HG02938 (cell line): ENCODE measurements at regions not wholly inside any gene's neighbourhood (a gene's known extent, or its start where the extent isn't known, plus 50 kb on each side); places are given as distances from the start of the nearest gene placed in this dataset.
A peak's percentile ranks its signal among the peaks of the same experiment; 100 is the strongest.
"Not testable (repeated sequence)": the region's sequence is repeated elsewhere in the genome, so short reads cannot be mapped to it uniquely, and the experiment has no call there.

ENCODE experiments used
- ATAC-seq: cut with Tn5 transposase; IDR thresholded peaks from one replicate; pipeline ENCODE4 v1.9.1; 2021; ENCODE audit warnings: mild to moderate bottlenecking, moderate library complexity; ENCODE audit not compliant: unreplicated experiment

DNA sequence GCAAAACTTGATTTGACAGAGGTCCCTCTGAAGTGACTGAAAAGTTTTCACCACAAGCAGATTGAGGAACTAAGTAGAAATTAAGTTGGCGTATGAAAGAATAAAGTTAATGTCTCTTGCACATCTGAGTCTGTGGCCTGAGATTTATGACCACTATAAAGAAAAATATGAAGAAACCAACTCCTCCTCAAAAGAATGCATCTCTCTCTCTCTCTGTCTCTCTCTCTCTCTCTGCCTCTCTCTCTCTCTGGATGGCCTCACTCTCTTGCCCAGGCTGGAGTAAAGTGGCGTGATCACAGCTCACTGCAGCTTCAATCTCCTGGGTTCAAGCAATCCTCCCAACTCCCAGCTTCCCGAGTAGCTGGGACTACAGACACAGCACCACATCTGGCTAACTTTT, 55.2 kb downstream of the RPL22L1 start:
- ATAC-seq = no peak

DNA sequence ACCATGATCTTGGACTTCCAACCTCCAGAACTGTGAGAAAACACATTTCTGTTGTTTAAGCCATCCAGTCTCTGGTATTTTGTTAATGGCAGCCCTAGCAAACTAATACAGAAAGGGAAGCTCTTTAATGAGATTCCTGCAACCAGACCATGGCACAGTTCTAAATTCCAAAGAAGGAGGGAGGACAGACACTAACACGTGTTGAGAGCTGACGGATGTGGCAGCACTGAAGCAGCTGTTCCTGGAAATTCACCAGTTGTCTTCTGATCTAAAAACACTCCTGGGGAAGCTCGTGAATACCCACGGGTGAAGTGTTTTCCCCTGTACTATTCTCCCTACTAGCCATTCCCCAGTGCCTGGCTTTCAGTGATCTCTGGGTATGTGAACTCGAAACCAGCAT, 56.7 kb downstream of the RPL22L1 start:
- ATAC-seq = no peak

DNA sequence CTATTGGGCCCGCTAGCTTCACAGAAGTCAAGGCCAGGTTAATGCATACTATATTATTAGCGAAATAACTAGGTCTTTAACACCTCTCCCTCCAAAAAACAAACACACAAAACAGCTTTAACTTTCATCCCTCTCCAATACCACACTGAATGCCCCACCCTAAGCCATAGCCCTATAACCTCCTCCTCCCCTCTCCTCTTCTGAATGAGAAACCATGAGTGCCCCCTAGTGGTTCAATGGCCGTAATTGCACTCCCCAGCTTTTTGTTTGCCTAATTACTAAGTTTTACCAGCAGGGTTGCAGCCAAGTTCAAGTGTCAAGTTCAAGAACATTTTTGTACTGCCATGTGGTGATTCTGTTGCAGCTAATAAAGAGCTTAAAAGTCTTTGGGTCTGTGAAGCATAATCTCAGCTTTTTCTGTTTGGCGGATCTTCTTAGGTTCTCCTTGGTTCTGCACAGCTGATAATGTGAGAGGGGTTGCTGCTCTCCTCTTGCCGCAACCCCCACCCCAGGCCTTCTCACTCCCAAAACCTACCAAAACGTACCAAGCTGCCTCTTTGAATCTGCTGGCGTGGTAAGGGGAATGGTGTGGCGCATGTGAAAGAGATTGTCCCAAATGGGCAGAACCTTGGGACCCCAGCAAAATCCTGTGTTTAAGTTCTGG, 57.9 kb downstream of the RPL22L1 start:
- ATAC-seq = peak; percentile 67

DNA sequence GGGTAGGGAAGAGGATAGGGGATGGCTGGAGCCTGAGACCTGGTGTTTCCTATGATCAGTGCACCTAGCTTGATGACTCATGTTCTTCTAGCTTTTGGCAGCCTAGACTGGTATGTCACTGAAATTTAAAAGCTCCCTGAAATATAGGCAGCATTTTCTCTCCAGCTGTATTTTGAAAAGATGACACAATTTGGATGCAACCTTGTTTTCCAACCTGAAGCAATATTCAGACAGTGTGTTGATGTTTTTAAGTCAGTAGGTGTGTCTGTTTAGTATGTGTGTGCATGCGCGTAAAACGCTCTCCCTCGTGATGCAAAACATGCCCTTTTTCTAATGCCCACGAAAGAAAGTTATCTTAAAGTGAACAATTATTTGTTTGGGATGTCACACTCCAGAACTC, 58.5 kb downstream of the RPL22L1 start:
- ATAC-seq = no peak

DNA sequence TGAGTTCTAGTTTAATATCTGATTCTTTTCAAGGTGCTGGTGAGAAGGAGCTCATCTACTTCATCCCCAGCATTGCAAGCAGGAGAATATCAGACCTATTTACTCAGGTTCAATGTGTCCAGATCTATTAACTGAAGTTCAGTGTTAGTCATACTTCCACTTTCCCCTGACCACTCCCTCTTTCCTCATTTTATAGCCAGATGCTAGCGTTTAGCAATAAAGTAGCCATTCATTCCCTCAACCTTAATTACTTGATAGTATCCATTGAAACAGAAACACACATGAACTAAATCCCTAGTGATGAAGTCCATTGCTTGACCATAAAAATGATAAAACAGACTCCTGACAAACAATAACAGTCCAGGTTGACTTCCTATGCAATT, 60.0 kb downstream of the RPL22L1 start:
- no peak for ATAC-seq

DNA sequence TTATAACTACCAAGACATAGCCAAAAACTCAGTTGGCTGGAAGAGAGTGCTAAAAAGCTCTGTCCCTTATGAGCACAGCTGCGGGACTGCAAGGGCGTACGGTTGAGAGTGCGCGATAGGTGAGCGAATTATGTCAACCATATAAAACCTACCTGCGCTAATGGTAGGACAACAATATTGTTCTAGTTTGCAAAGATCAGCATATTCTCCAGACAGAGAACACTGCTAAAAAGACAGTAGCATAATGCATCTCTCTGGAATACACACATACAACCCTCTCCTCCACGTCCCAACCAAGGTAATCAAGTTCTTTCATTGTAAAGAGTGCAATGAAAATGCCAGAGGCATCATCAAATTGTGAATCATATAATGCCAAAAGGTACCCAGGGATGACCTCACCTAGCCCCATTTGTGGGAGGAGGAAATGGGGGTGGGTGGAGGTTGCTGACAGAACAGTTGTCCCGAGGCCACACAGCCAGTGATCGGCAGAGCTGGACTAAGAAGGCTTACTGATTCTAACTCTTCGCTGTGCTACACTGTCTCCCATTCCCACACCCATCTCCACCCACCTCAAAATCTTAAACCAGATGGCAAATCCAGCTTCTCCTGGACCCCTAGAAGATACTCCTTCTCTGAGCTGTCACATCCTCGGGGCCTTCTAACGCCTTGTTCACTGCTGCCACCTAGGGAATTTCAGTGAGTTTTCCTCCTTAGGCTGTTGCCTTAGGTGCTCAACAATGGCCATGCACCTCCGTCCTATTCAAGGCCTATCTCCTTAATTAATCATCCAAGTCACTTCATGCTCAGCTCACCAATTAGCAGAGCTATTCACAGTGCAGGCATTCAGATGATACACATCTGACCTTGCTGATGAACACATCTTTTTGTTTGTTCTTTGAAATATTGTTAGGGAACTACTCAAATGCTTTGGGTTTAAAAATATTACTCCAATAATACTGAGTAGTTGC, 60.7 kb downstream of the RPL22L1 start:
- ATAC-seq = no peak

DNA sequence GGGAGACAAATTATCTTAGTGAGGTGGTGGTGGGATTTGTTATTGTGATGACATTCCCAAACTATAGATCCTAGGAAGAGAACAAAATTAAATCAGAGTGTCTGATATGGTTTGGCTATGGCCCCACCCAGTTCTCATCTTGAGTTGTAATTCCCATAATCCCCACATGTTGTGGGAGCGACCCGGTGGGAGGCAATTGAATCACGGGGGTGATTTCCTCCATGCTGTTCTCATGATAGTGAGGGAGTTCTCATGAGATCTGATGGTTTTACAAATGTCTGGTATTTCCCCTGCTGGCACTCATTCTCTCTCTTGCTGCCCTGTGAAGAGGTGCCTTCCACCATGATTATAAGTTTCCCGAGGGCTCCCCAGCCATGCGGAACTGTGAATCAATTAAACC, 62.0 kb downstream of the RPL22L1 start:
- ATAC-seq = no peak

DNA sequence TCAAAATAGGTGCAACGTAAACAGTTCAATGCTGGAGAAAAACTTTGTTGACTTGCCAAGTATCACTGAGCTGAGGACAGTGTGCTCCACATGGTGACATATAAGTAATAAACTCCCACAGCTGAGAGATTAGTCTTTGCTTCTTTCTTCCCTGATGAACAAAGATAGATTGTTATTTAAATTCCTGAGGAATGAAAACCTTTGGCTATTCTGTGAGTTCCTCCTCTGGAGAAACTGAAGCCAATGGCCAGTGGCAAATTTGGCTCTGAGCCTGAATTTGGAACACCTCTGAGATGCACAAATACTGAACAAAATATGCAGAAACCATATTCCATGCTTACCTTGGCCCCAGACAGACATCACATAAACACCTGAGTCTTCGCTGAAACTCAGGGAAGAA, 63.3 kb downstream of the RPL22L1 start:
- no peak for ATAC-seq

DNA sequence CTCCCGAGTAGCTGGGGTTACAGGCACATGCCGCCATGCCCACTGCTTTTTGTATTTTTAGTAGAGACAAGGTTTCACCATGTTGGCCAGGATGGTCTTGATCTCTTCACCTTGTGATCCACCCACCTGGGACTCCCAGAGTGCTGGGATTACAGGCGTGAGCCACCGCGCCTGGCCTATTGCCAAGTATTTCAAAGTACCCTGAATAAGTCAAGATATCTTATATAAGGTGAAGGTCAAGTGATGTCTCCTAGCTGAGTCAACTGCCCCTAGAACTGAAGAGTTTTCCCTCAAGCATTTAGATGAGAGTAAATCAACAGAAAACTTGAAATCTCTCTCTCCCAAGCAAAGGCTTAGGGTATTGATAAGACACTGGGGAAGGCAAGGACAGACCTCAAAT, 63.9 kb downstream of the RPL22L1 start:
- ATAC-seq = no peak

DNA sequence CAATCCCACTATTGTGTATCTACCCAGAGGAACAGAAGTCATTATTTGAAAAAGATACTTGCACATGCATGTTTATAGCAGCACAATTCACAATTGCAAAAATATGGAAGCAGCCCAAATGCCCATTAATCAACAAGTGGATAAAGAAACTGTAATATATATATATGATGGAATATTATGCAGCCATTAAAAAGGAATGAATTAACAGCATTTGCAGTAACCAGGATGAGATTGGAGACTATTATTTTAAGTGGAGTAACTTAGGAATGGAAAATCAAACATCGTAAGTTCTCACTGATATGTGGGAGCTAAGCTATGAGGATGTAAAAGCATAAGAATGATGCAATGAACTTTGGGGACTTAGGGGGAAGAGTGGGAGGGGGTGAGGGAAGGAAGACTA, 64.7 kb downstream of the RPL22L1 start:
- not testable (repeated sequence) for ATAC-seq

DNA sequence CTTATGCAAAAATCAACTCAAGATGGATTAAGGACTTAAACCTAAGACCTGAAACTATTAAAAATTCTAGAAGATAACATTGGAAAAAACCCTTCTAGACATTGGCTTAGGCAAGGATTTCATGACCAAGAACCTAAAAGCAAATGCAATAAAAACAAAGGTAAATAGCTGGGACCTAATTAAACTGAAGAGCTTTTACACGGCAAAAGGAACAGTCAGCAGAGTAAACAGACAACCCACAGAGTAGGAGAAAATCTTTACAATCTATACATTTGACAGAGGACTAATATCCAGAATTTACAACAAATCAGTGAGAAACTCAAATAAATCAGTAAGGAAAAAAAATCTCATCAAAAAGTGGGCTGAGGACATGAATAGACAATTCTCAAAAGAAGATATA, 65.4 kb downstream of the RPL22L1 start:
- not testable (repeated sequence) for ATAC-seq

DNA sequence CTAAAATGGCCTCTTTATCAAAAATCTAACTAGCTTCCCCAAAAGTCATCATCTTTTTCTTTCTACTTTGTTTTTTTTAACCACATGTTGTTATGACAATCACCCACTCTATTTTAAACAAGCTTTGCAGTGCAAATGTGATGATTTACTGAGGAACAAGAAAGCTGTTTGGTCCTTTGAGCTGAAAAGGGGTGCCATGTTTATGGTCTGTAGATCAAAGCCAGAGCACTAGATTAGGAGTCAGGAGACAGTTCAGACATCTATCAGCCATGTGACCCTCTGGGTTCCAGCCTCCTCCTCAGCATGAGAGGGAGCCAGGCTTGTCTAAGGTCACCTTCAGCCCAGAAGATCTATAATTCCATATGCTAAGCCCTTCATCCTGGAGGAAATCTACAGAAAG, 65.9 kb downstream of the RPL22L1 start:
- no peak for ATAC-seq

DNA sequence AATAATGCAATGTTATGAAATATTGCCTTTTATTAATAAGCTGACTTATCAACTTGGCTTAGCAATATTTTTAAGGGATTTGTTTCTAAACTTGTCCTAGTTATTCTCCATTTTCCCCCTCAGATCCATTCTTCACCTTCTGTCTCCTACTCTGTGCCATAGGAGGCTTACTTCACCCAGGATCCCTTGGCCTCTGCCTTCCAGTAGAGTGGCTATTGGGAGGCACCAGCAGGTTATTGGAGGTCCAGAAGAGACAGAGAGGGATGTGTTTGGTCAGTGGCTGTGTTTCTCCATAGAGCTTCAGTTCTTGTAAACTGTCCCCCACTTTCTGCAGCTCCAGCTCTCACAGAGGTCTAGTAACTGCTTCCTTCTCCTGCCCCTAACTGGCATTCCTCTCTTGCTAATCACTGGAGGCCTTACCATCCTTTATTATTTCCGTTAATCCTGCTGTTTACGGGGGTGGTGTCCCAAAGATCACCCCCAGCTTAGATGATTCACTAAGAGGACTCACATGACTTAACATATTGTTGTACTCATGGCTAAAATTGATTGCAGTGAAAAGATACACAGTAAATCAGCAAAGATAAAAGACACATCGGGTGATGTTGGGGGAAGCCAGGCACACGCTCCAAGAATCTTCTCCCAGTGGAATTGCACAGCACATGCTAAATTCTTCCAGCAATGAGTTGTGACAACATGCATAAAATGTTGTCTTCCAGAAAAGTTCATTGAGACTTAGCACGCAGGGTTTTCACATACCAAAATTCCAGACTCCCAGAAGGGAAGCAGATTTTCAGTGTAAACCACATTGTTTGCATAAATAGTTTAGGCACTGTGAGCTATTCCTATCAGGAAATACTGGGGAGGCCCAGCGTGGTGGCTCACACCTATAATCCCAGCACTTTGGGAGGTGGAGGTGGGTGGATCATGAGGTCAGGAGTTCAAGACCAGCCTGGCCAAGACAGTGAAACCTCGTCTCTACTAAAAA, 67.5 kb downstream of the RPL22L1 start:
- no peak for ATAC-seq

DNA sequence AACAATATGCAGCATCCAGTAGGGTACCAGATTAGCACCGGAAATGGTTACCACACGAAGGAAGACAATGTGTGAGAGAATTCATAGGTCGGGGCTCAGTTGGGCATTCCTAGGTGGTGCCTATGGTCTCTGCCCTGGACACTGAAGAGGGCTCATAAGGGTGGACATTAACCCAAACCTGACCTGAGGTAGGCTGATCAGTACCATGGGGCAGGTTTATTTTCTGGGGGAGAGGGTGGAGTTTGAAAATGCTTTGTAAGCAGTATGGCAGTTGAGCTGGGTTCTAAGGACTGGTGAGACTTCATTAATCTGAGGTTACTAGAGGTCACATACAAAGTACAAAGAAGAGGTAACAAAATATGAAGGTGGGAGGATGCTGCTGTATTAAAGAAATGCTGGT, 68.4 kb downstream of the RPL22L1 start:
- ATAC-seq = no peak

DNA sequence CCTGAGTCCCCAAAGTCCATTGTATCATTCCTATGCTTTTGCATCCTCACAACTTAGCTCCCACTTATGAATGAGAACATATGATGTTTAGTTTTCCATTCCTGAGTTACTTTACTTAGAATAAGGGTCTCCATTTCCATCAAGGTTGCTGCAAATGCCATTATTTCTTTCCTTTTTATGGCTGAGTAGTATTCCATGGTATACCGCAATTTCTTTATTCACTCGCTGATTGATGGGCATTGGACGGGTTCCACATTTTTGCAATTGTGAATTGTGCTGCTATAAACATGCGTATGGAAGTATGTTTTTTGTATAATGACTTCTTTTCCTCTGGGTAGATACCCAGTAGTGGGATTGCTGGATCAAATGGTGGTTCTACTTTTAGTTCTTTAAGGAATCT, 69.7 kb downstream of the RPL22L1 start:
- ATAC-seq = not testable (repeated sequence)

DNA sequence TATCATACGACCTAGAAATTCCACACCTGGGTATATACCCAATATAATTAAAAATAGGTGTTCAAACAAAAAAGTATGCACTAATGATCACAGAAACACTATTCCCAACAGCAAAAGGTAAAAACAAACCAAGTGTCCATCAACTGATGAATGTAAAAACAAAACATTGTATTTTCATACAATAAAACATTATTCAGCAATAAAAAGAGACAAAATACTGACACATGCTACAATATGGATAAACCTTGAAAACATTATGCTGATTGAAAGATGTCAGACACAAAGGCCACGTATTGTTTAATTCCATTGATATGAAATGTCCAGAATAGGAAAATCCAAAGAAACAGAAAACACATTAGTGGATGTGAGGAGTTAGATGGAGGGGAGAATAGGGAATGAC, 71.0 kb downstream of the RPL22L1 start:
- ATAC-seq = no peak

DNA sequence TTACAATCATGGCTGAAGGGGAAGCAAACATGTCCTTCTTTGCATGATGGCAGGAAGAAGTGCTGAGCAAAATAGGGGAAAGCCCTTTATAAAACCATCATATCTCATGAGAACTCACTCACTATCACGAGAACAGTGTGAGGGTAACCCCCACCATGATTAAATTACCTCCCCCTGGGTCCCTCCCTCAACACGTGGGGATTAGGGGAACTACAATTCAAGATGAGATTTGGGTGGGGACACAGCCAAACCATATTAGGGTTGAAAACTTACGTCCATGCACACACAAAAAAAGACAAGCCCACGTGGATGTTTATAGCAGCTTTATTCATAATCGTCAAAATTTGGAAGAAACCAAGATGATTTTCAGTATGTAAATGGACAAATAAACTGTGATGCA, 72.3 kb downstream of the RPL22L1 start:
- no peak for ATAC-seq

DNA sequence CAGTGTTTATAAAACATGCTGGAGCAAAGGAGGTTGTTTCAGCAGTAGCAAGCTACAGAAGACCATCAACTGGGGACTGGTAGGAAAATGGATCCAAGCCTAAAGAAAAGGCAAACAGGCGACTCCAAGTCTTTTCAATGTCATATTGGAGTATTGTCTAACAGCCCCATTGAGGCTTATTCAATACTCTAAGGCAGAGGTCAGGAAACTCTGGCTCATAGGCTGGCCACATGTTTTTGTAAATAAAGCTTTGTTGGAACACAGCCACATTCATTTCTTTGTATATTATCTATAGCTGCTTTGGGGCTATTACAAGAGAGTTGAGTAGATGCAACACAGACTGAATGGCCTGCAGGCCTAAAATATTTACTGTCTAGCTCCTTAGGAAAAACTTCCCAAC, 77.5 kb downstream of the RPL22L1 start:
- ATAC-seq = no peak

DNA sequence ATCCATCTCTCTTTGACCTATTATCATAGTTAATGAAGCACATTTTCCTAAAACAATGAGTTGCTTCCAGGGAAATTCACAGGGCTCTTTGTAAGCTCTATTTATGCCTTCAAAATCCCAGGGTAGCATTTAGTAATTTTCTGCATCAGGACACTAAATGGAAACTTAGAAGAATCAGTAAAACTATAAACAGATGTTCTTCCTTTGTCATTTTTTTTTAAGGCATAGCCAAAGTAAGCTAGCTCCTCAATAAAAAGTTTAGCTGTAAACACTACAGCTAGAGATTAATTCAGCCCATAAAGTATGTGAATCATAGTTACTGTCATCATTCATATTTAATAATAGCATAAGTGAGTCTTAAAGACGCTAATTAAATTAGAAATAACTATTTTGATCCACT, 79.3 kb downstream of the RPL22L1 start:
- no peak for ATAC-seq

DNA sequence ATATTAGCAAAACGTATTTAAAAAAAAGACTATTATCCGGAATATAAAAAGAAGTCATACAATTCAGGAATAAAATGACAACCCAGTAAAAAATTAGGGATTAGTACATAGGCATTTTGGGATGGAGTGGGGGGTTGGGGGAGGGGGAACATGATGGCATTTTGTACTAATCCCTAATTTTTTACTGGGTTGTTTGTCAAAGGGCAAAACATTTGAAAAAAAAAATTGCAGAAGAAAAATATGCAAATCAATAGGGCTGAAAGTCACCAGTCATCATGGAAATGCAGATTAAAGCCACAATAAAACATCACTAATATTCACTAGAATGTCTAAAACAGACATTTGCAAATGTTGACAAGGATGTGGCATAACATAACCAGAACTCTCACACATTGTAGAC, 82.5 kb downstream of the RPL22L1 start:
- no peak for ATAC-seq

DNA sequence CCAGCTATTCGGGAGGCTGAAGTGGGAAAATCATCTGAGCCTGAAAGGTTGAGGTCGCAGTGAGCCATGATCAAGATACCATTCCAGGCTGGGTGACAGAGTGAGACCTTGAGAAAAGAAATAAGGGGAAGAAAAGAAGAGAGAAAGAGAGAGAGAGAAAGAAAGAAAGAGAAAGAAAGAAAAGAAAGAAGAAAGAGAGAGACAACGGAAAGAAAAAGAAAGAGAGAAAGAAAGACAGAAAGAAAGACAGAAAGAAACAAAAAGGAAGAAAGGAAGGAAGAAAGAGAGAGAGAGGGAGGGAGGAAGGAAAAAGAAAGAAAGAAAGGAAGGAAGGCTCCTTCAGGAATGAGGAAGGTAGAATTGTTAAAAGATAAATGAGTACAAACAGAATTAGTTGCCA, 84.5 kb downstream of the RPL22L1 start:
- no peak for ATAC-seq
